HFF-Myc (cell line): ENCODE measurements at regions not wholly inside any gene's neighbourhood (a gene's known extent, or its start where the extent isn't known, plus 50 kb on each side); places are given as distances from the start of the nearest gene placed in this dataset.

ENCODE experiments used
- DNase-seq: peaks from one replicate; pipeline ENCODE4 v3.0.0-alpha.2; 2011; ENCODE audit warnings: low read depth; ENCODE audit errors: extremely low read depth
- H3K4me3 ChIP-seq: replicated peaks from 2 replicates; pipeline ENCODE4 v1.5.1; 2011; ENCODE audit warnings: low read depth, mild to moderate bottlenecking, control low read depth, low read length
- CTCF ChIP-seq: IDR thresholded peaks from 2 replicates; pipeline ENCODE4 v1.5.1; 2012; ENCODE audit warnings: mild to moderate bottlenecking, low read depth, low read length, control low read depth; ENCODE audit errors: missing control alignments

DNA sequence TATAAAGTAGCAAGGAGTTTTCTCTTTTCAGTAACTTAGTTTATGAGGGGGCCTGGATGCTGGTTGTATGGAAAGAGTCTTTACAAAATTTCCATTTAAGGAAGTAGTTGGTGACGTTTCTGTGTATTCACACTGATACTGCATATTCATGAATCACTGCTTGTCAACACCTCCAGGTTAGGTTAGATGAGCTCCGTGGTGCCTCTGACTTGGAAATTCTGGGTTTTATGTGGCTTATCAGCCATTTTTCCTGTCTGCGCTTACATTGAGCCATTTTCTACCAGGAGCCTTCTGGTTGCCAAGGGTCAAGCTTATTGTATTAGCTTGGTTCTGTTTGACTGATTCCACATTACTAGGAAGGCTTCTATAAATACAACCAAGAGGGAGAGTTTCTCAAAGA, 128.3 kb downstream of the SLC28A3 start:
- H3K4me3 ChIP-seq = no peak overlapping the region
- no peak for DNase-seq
- no peak for TF ChIP-seq CTCF

GRCh38 chr9:84212982-84213381, 127.6 kb downstream of the SLC28A3 start:
- DNase-seq = no peak
- H3K4me3 ChIP-seq = no peak overlapping the region

DNA sequence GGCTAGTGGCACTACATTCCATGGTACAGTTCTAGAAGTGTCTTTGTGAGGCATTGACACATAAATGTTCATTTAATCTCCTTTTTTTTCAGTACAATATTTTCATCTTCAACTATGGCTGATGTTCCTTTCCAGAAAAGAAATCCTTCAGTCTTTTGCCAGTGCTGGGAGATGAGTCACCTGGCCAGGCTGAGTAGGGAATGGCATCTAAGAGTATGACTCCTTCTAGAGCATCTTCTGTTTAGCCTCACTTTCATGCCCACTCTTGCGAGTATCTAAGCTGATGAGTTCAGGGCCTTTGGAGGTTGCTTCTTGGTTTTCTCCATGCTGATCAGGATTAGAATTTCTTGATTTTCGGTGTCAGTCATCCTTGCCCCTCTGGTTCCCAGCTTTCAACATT, 124.4 kb downstream of the SLC28A3 start:
- no peak for TF ChIP-seq CTCF
- no peak overlapping the region for H3K4me3 ChIP-seq
- DNase-seq = no peak

More at GRCh38 chr9:84212982-84213381, 127.6 kb downstream of the SLC28A3 start:
- no peak for TF ChIP-seq CTCF

GRCh38 chr9:84218322-84218721, 122.2 kb downstream of the SLC28A3 start:
- TF ChIP-seq CTCF = no peak
- no peak overlapping the region for H3K4me3 ChIP-seq
- no peak for DNase-seq

DNA sequence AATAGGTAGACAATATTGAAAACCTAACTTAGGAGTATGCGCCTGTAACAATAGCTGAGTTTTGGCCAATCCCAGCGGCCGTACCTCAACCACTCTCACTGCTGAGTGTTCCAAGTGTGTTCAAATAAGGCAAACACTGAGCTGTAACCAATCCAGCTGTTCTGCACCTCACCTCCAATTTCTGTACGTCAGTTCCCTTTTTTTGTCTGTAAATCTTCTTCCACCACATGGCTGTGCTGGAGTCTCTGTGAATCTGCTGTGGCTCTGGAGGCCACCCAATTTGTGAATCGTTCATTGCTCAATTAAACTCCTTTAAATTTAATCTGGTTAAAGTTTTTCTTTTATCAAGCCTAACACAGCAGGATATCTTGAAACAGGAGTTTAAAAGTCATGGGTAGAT, 116.3 kb downstream of the SLC28A3 start:
- no peak overlapping the region for H3K4me3 ChIP-seq
- TF ChIP-seq CTCF = no peak
- DNase-seq = no peak
